ENCODE measurements at regions not wholly inside any gene's neighbourhood (a gene's known extent, or its start where the extent isn't known, plus 50 kb on each side); places are given as distances from the start of the nearest gene placed in this dataset.

DNA sequence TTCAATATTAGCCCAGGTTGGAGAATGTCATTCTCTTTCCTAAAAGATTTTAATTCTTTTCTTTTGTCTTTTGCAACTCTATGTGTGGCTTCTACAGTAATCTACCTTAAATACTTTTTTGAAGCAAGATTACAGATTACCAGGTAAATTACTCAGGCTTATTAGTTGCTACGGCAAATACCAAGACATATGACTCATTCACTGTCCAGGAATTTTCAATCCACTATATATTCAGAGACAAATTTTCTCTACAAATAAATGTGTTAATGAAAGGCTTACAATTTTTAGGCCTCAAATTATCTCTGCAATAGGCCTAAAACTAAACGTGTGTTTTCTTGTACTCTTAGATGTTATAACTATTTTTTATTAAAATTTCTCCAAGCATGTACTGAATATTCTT is 631.3 kb downstream of the DIAPH3 start:
- Mint-ChIP-seq H3K36me3 (ENCODE audit: low read depth) (no peaks in the 10 kb centered on the region), H3K4me1 (ENCODE audit: low read depth) (peaks cover 5% of the 10 kb centered on the region)
- intact Hi-C loops (cut with micrococcal nuclease): no loop called here

DNA sequence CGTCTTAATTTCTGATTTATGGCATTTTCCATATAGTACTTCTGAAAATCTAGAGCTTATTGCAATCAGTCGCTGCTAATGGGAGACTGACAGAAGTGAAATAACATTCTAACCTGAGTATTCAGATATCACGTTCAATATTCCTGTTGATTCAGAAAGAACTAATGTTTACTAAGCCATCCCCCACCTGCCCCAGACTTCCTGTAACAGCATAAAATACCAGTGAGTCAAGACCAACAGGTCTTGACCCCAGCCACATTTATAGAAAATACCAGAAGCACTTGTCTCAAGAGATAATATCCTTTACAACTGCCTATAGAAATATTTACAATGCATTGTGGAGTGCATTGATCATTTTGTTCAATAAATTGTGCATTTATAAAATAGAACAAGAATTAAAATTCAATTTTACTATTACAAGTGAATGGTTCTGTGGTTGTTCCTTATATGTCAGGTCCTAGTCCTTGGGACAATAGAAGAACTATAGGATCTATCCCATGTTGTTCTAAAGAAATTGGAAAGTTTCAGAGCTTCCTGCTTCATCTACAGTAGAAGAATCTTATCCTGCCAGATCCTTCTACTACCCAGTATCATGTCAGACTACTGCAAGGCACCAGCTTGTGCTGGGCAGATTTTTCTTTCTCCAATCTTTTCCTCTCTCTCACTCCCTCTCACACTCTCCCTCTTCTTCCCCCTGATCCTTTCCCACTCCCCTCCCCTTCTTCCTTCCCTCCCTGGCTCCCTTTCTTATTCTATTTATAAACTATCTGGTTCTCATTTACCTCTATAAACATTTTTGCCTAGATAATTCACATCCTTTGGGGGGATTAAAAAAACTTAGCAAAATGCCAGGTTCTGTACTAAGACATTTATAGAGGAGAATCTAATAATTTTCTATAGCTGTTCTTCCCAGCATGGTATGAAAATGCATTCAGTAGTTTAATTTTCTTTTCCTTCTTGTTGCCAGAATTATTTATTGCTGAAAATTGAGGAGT is 629.9 kb downstream of the DIAPH3 start:
- no peak for DNase-seq (ENCODE audit: low spot score)
- Mint-ChIP-seq H3K4me3 (ENCODE audit: low read depth) (no peak overlapping the region), H3K9me3 (no peaks in the 10 kb centered on the region), H3K4me1 (ENCODE audit: low read depth) (peaks cover 5% of the 10 kb centered on the region), H3K27ac (no peak overlapping the region), H3K36me3 (ENCODE audit: low read depth) (no peaks in the 10 kb centered on the region), H3K27me3 (ENCODE audit: low read depth) (no peaks in the 10 kb centered on the region)
- intact Hi-C loops (cut with micrococcal nuclease): no loop called here

More for the DNA sequence above, 631.3 kb downstream of the DIAPH3 start:
- Mint-ChIP-seq H3K9me3 (no peaks in the 10 kb centered on the region), H3K27me3 (ENCODE audit: low read depth) (no peaks in the 10 kb centered on the region), H3K4me3 (ENCODE audit: low read depth) (no peak overlapping the region), H3K27ac (no peak overlapping the region)
- no peak for DNase-seq (ENCODE audit: low spot score)

DNA sequence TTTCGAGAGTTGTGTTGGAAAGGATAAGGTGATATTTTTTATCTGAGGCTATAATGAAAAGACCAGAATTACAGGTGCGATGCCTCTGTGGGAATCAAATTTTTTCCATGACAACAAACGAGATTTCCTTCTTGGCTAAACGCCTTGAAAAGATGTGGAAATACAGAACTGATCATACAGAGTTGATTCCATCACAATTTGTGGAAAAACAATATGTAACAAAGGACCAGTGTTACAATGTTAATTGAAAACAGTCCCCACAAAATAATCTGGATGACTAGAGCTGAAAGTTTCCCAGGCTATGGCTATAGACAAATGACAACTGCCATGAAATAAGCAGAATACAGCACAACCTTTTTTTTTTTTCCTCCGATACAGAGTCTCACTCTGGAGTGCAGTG is 628.9 kb downstream of the DIAPH3 start:
- no peaks in the 10 kb centered on the region for H3K27me3 Mint-ChIP-seq (ENCODE audit: low read depth)
- no peak for DNase-seq (ENCODE audit: low spot score)
- intact Hi-C loops (cut with micrococcal nuclease): no loop called here
- no peaks in the 10 kb centered on the region for H3K36me3 Mint-ChIP-seq (ENCODE audit: low read depth)
- H3K27ac Mint-ChIP-seq: no peak overlapping the region
- H3K4me3 Mint-ChIP-seq (ENCODE audit: low read depth): no peak overlapping the region
- peaks cover 5% of the 10 kb centered on the region for H3K4me1 Mint-ChIP-seq (ENCODE audit: low read depth)
- H3K9me3 Mint-ChIP-seq: no peaks in the 10 kb centered on the region

DNA sequence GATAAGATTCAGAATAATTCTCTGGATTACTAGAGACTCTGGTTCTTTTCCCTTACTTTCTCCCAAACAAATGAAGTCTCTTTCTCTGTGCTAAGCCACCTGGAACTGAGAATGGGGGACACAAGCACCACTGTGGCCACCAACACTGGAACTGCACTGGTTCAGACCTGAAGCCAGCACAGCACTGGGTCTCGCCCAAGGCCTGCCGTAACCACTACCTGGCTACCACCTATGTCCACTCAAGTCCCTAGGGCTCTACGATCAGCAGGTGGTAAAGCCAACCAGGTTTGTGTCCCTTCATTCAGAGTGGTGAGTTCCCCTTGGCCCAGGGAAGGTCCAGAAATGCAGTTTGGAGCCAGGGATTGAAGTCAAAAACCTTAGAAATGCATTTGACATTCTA is 626.2 kb downstream of the DIAPH3 start:
- H3K27me3 Mint-ChIP-seq (ENCODE audit: low read depth): no peaks in the 10 kb centered on the region
- intact Hi-C loops (cut with micrococcal nuclease): no loop called here
- H3K4me3 Mint-ChIP-seq (ENCODE audit: low read depth): no peak overlapping the region
- no peaks in the 10 kb centered on the region for H3K4me1 Mint-ChIP-seq (ENCODE audit: low read depth)
- no peak for DNase-seq (ENCODE audit: low spot score)
- H3K36me3 Mint-ChIP-seq (ENCODE audit: low read depth): no peaks in the 10 kb centered on the region
- no peaks in the 10 kb centered on the region for H3K9me3 Mint-ChIP-seq
- H3K27ac Mint-ChIP-seq: no peak overlapping the region

DNA sequence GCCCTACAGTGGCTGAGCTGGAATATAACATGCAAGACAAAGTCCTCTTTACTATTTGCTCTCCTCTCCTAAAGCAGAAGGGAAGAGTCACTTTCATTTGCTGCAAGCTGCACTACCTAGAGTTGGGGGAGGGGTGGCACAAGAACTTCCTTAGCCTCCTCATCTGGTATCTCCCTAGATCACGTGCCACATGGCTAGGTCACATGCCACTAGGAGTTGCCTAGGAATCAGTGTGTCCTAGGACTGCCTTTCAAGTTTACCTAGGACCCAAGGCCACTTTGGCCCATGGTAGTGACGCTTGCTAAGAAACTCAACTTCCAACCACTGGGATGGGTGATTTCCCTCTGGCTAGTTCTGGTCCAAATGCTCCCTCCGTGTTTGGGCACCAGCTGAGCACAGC is 625.2 kb downstream of the DIAPH3 start:
- no peak overlapping the region for H3K4me3 Mint-ChIP-seq (ENCODE audit: low read depth)
- H3K4me1 Mint-ChIP-seq (ENCODE audit: low read depth): no peaks in the 10 kb centered on the region
- intact Hi-C loops (cut with micrococcal nuclease): no loop called here
- no peak overlapping the region for H3K27ac Mint-ChIP-seq
- DNase-seq (ENCODE audit: low spot score): no peak
- no peaks in the 10 kb centered on the region for H3K36me3 Mint-ChIP-seq (ENCODE audit: low read depth)
- no peaks in the 10 kb centered on the region for H3K27me3 Mint-ChIP-seq (ENCODE audit: low read depth)
- no peaks in the 10 kb centered on the region for H3K9me3 Mint-ChIP-seq

DNA sequence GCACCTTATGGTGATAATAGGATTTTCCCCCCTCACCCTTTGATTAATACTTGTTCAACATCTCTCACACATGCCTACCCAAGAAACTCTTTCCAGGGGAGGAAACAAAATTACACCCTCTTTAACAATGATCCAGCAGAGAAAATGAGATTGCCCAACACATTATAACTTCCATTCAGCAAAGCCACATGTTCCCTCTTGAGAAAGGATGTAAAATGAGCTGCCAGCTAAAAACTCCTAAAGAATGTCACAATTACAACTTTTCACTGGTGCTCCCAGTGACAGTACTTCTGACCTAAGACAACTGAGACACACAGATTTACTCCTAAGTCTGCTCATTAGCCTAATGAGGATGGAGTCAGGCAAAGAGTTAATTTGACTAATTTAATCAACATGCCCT is 621.4 kb downstream of the DIAPH3 start:
- Mint-ChIP-seq H3K36me3 (ENCODE audit: low read depth) (no peaks in the 10 kb centered on the region), H3K27me3 (ENCODE audit: low read depth) (no peaks in the 10 kb centered on the region), H3K4me3 (ENCODE audit: low read depth) (no peak overlapping the region), H3K9me3 (no peaks in the 10 kb centered on the region), H3K4me1 (ENCODE audit: low read depth) (no peaks in the 10 kb centered on the region), H3K27ac (no peak overlapping the region)
- intact Hi-C loops (cut with micrococcal nuclease): no loop called here
- DNase-seq (ENCODE audit: low spot score): no peak

DNA sequence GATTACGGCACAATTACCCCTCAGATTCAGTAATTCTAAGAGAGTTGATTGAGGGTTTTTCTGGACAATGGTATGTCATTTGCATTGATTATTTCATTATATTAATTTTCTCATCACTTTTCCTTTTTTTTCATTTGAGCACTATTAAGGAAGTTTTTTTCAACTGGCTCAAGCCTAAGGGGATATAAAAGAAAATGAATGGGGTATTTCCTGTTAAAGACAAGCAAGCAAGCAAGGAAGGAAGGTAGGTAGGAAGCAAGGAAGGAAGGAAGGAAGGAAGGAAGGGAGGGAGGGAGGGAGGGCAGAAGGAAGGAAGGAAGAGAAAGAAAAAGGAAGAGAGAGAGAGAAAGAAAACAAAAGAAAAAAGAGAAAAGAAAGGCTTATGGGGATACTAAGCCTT is 620.3 kb downstream of the DIAPH3 start:
- Mint-ChIP-seq H3K4me1 (ENCODE audit: low read depth) (no peaks in the 10 kb centered on the region), H3K27me3 (ENCODE audit: low read depth) (no peaks in the 10 kb centered on the region), H3K4me3 (ENCODE audit: low read depth) (no peak overlapping the region), H3K36me3 (ENCODE audit: low read depth) (no peaks in the 10 kb centered on the region), H3K27ac (no peak overlapping the region), H3K9me3 (no peaks in the 10 kb centered on the region)
- intact Hi-C loops (cut with micrococcal nuclease): no loop called here
- no peak for DNase-seq (ENCODE audit: low spot score)

DNA sequence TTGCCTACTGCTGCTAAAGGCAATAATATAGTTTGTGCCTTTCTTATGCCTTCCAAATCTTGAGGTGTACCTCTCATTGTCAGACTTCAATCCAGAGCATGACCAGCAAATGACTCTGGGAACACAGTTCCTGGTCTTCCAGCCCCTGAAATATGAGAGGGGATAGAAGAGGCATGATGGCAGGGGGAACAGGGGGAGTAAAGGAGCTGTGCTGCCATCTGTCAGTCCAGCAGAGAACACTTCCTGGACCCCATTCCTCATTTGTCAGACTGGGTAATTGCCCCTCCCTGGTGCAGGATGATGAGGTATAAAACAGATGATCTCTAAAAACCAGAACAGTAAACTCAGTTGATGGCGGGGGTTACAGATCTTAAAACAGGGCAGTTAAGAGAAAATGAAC is 618.7 kb downstream of the DIAPH3 start:
- no peaks in the 10 kb centered on the region for H3K27me3 Mint-ChIP-seq (ENCODE audit: low read depth)

DNA sequence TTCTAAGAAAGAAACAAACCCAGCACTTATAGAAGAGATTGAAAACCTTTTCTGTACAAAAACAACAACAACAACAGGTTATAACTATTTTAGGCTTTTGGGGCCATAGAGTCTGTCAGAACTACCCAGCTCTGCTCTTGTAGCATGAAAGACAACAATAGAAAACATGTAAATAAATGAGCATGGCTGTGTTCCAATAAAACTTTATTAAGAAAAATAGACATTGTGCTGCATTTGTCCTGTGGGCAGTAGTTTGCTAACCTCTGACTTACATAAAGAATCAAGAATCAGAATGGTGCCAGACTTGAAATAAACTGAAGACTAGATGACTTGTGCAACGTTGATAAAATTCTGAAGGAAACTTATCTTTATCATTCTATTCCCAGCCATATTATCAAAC is 617.5 kb downstream of the DIAPH3 start:
- intact Hi-C loops (cut with micrococcal nuclease): no loop called here
- Mint-ChIP-seq H3K36me3 (ENCODE audit: low read depth) (no peaks in the 10 kb centered on the region), H3K4me1 (ENCODE audit: low read depth) (no peaks in the 10 kb centered on the region), H3K27ac (no peak overlapping the region), H3K9me3 (peaks cover 11% of the 10 kb centered on the region), H3K4me3 (ENCODE audit: low read depth) (no peak overlapping the region), H3K27me3 (ENCODE audit: low read depth) (no peaks in the 10 kb centered on the region)
- no peak for DNase-seq (ENCODE audit: low spot score)

More for the DNA sequence above, 618.7 kb downstream of the DIAPH3 start:
- Mint-ChIP-seq H3K36me3 (ENCODE audit: low read depth) (no peaks in the 10 kb centered on the region), H3K4me3 (ENCODE audit: low read depth) (no peak overlapping the region), H3K4me1 (ENCODE audit: low read depth) (no peaks in the 10 kb centered on the region), H3K27ac (no peak overlapping the region), H3K9me3 (peaks cover 2% of the 10 kb centered on the region)
- DNase-seq (ENCODE audit: low spot score): no peak
- intact Hi-C loops (cut with micrococcal nuclease): no loop called here

DNA sequence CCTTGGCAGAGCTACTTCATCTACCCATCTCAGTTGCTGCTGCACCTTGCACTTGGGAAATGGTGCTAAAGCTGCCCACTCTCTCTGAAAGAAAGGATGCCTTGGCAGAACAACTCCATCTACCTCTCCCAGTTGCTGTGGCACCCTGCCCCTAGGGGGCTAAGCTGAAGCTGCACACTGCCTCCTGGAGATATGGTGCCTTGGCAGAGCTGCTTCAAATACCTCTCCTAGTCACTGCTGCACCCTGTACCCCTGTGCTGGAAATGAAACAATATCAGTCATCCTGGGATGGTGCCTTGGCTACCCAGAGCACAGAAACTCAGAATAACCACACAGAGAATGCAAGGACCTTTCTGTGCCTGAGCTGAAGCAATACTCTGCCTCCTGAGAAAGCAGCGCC is 615.8 kb downstream of the DIAPH3 start:
- no peak for DNase-seq (ENCODE audit: low spot score)
- Mint-ChIP-seq H3K4me3 (ENCODE audit: low read depth) (no peak overlapping the region), H3K4me1 (ENCODE audit: low read depth) (no peaks in the 10 kb centered on the region), H3K27me3 (ENCODE audit: low read depth) (no peaks in the 10 kb centered on the region), H3K36me3 (ENCODE audit: low read depth) (no peaks in the 10 kb centered on the region), H3K27ac (no peak overlapping the region), H3K9me3 (peaks cover 11% of the 10 kb centered on the region)
- intact Hi-C loops (cut with micrococcal nuclease): no loop called here

DNA sequence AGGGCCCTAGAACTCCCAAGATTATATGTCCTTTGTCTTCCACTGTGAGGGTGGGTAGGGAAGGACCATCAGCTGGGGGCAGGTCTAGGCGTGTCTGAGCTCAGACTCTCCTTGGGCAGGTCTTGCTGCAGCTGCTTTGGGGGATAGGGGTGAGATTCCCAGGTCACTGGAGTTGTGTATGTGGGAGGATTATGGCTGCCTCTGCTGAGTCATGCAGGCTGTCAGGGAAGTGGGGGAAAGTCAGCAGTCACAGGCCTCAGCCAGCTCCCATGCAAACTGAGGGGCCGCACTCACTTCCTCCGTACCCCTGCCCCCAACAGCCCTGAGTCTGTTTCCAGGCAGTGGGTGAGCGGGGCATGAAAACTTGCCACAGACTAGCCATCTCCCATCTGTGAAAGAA is 600.8 kb downstream of the DIAPH3 start:
- intact Hi-C loops (cut with micrococcal nuclease): no loop called here
- H3K4me1 Mint-ChIP-seq (ENCODE audit: low read depth): no peaks in the 10 kb centered on the region
- peaks cover 9% of the 10 kb centered on the region for H3K9me3 Mint-ChIP-seq
- H3K4me3 Mint-ChIP-seq (ENCODE audit: low read depth): no peak overlapping the region
- no peak overlapping the region for H3K27ac Mint-ChIP-seq
- no peaks in the 10 kb centered on the region for H3K27me3 Mint-ChIP-seq (ENCODE audit: low read depth)
- no peak for DNase-seq (ENCODE audit: low spot score)
- no peaks in the 10 kb centered on the region for H3K36me3 Mint-ChIP-seq (ENCODE audit: low read depth)

DNA sequence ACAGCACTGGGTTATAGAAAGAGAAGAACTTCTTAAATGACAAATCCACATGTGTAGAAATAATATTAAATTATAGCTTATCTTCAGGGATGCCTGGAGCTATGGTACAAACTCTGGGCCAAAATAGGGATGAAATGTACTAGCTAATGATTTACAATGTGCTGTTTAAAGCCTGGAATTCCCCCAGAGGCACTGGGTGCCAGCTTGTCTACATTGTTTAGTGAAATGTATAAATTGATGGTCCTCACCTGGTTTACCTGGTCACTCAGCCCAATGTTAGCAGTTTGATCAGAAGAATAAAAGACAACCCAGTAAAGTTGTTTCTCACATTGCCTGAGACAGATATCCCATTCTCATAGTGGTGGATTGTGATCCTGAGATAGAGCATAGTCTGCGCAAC is 597.2 kb downstream of the DIAPH3 start:
- H3K27me3 Mint-ChIP-seq (ENCODE audit: low read depth): no peaks in the 10 kb centered on the region
- intact Hi-C loops (cut with micrococcal nuclease): no loop called here
- peaks cover 3% of the 10 kb centered on the region for H3K4me1 Mint-ChIP-seq (ENCODE audit: low read depth)
- no peak overlapping the region for H3K27ac Mint-ChIP-seq
- no peak overlapping the region for H3K4me3 Mint-ChIP-seq (ENCODE audit: low read depth)
- H3K36me3 Mint-ChIP-seq (ENCODE audit: low read depth): no peaks in the 10 kb centered on the region
- no peak for DNase-seq (ENCODE audit: low spot score)
- peaks cover 5% of the 10 kb centered on the region for H3K9me3 Mint-ChIP-seq

DNA sequence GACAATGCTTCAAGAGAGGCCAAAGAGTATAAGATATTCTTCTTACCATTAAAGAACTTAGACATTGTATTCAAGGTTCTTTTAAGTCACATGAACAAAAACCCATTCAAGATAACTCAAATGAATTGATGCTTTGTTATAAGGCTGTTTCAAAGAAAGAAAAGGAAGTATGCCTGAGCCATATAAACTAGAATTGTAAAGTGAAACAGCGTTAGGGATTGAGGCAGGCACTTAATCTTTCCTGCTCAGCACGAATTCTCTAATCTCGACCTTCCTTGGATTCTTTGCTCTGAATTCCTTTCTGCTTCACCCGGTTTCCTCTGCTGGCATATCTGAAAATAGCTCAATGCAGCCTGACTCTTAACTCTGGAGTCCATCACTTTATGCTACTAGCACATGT is 595.4 kb downstream of the DIAPH3 start:
- Mint-ChIP-seq H3K9me3 (no peaks in the 10 kb centered on the region), H3K27ac (no peak overlapping the region), H3K36me3 (ENCODE audit: low read depth) (no peaks in the 10 kb centered on the region), H3K27me3 (ENCODE audit: low read depth) (no peaks in the 10 kb centered on the region), H3K4me1 (ENCODE audit: low read depth) (peaks cover 3% of the 10 kb centered on the region), H3K4me3 (ENCODE audit: low read depth) (no peak overlapping the region)
- intact Hi-C loops (cut with micrococcal nuclease): no loop called here
- no peak for DNase-seq (ENCODE audit: low spot score)

Measured in activated T-helper 2 cell treated with anti-CD3 and anti-CD28 coated beads, Interferon-gamma antibody, Interleukin-2, Interleukin-4, amounts not matched to agents 10 μg/mL and 5 μg/mL and 100 μg/mL, durations not matched to agents 14 hours and 24 hours and 36 hours (primary cell).